COR-L47 (cell line): ENCODE measurements at regions not wholly inside any gene's neighbourhood (a gene's known extent, or its start where the extent isn't known, plus 50 kb on each side); places are given as distances from the start of the nearest gene placed in this dataset.

Source experiments
- DNase-seq: peaks from one replicate; lab custom pipeline; 2025; lab: John Stamatoyannopoulos, UW

GRCh38 chr18:68520406-68521075 is 194.4 kb downstream of the TMX3 start:
- no peak for DNase-seq

- DNase-seq = no peak
Observed at GRCh38 chr18:68519336-68519735, 195.6 kb downstream of the TMX3 start.

GRCh38 chr18:68509902-68510301 is 205.0 kb downstream of the TMX3 start:
- no peak for DNase-seq

DNA sequence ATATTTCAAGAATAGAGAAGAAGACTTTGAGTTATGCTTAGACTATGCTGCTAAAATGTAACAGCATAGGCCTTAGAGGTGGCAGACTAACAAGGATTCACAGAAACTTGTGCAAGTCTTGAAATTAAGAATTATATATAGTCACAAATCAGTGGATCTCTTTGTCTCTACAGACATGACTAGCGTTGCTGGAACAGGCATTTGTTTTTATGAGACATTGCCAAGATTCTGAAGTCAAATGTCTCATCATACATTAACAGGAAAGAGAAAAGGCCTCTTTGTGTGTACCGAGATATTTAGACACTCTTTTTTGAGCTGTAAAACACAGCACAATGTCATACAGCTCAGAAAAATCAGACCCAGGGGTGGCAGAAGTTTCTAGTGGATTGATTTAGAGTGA is 207.1 kb downstream of the TMX3 start:
- DNase-seq = no peak

DNA sequence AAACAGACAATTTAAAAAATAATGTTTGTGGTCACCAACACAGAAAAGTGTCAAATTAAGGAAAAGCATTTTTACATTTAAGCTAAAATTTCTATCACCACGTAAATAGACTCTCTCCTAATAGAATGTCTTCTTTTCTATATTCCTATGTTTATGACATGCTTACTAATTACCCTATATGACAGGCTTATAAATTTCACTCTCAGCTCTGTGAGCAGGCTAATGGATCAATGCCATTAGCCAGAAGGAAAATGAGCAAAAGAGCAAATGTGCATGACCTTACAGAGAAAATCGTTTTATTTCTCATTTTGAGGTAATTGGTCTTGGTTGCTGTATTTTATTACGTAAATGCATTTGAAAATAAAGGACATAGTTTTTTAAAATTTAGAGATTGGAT is 209.7 kb downstream of the TMX3 start:
- no peak for DNase-seq

GRCh38 chr18:68504441-68505177 is 210.3 kb downstream of the TMX3 start:
- DNase-seq = no peak

- DNase-seq = no peak
Observed at GRCh38 chr18:68500556-68500955, 214.4 kb downstream of the TMX3 start.

DNA sequence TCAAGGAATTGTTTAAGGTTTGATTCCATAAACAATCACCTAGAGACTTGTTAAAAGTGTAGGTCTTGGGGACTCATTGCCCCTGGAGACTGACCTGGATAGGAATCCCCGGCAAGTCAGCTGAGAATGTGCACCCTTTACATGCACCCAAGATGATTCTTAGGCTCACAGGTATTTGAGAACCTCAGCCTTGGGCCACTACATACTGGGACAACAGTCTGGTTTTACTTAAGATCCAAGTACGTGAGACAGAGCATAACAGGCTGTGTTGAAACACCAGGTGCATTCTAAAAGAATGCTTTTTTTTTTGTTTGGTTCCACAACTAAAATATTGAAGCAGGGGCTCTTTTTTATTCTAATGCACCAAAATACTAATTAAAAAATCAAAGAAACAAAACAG is 215.8 kb downstream of the TMX3 start:
- no peak for DNase-seq

DNA sequence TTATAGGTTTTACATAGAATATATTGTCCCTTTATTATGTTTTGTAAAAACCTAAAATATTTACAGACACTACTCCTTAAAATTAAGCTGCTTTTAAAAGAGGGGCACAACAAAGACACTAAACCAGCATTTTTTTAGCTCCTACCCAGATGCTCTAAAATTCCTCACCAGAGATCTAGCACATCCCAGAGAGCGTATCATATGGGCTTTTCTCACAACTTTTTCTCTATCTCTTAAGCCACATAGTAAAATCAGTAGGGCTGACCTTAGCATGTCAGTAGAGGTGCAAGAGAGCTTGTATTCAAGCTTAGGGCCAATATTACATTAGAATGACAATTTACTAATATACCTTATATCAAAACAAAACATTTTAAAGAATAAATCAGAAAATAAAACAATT is 216.3 kb downstream of the TMX3 start:
- DNase-seq = no peak

DNA sequence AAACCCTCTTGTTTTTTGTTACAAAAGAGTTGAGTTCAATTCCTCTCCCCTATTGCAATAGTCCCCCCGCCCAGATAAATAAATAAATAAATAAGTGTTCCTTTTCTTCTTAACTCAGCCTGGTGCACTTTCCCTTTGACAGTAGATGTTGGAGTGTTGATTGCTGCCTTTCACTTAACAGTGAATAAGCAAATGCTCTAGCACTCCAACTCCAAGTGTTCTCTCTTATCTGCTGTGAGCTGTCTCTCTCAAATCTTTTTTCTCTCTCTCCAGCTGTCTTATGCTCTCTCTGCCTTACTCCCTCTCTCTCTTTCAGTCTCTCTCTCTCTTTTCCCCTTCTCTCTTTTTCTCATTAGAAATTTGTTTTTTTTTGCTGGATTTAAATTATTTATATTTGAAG is 216.7 kb downstream of the TMX3 start:
- DNase-seq = no peak

- DNase-seq = no peak
Observed at GRCh38 chr18:68494802-68495581, 219.9 kb downstream of the TMX3 start.

GRCh38 chr18:68489013-68489792 is 225.7 kb downstream of the TMX3 start:
- DNase-seq = no peak

DNA sequence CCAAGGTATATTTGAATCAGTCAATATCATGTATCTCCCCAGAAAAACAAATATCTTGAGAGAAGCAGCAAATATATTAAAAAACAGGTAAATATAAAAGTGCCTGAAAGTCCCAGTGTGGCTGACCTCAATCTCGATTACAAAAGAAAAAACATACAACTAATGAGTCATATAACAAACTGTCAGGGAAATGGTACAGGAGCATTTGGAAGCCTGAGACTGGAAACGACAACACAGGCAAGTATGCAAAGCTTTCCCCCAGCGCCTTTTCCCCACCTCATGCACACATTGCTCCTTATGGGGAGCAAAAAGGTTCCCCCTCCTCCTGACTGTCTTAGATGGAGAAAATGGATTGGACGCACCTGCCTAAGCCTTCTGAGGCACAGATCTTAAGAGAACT is 230.7 kb downstream of the TMX3 start:
- DNase-seq = no peak

DNA sequence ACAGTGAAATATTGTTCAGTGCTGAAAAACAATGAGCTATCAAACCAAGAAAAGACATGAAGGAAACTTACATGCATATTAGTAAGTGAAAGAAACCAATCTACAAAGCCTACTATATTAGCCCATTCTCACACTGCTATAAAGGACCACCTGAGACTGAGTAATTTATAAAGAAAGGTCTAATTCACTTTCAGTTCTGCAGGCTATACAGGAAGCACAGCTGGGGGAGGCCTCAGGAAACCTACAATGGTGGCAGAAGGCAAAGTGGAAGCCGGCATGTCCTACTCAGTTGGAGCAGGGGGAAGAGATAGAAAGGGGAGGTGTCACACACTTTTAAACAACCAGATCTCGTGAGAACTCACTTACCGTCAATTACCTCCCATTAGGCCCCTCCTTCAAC is 232.1 kb downstream of the TMX3 start:
- no peak for DNase-seq

DNA sequence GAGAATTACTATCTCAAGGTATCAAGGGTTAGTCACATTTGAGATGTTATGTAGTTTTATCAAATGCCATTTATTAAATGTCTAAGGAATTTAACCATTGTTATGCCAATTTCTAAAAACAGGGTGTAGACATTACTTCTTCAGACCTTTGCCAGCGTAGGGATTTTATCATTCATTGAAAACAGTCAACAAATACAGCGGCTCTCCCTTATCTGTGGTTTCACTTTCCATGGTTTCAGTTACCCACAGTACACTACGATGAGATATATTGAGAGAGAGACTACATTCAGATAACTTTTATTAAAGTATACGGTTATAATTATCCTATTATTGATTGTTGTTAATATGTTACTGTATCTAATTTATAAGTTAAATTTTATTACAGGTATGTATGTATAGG is 234.7 kb downstream of the TMX3 start:
- no peak for DNase-seq

GRCh38 chr18:68478246-68478645 is 236.7 kb downstream of the TMX3 start:
- DNase-seq = no peak

DNA sequence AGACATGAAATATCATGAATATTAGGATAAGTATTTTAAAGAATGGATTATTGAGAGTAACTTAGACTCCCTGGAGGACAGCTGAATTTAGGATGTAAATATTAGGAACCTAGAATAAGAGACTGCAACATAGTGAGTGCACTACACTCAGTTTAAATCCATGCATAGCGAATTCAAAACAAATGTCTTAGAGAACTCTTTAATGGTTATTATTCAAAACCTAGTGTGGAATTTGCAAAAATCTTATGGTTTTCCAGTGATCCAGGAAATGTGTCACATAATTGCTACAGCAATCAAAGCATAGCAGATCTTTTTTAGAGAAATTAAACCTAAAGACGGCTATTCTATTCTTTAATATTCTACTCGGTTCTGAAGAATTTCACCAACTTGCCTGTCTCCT is 239.0 kb downstream of the TMX3 start:
- no peak for DNase-seq

- DNase-seq = no peak
Observed at GRCh38 chr18:68472701-68473295, 242.1 kb downstream of the TMX3 start.

- no peak for DNase-seq
Observed at GRCh38 chr18:68469049-68469625, 245.8 kb downstream of the TMX3 start.

GRCh38 chr18:68467957-68468356 is 247.0 kb downstream of the TMX3 start:
- DNase-seq = no peak

DNA sequence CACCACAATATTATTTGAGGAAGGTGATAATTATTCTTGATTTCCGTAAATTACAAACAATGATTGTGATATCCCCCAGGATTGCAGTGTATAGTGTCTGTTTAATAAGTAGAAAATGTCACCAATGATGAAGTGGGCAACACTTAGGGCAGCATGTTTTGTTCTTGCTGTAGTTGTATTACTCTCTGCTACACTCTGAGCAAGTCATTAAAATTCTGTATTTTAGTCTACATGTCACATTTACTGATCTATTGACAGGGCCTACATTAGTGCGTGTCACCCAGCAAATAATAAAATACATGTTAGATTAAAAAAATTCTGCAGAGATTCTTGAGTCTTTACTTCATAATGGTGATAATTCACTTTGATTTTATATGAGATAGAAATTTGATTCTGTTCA is 247.6 kb downstream of the TMX3 start:
- no peak for DNase-seq

DNA sequence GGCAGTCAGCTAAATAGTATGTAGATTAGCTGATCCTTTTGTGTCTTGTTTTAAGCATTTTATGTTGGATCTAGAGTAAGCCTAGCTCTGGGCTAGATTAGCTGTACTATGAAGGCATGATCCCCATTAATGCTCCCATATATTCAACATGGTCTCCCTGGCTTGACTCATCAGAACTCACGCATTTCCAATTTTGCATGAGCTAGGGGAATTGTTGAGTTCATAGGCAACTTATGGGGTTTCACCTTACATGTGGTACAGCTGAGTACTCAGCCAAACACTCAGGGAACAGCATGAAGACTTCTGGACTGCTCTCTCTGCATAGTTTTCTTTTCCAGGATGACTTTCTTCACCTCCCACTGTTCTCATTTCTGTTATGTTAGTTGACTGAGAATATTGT is 248.2 kb downstream of the TMX3 start:
- no peak for DNase-seq
